ENCODE measurements at regions not wholly inside any gene's neighbourhood (a gene's known extent, or its start where the extent isn't known, plus 50 kb on each side); places are given as distances from the start of the nearest gene placed in this dataset.

DNA sequence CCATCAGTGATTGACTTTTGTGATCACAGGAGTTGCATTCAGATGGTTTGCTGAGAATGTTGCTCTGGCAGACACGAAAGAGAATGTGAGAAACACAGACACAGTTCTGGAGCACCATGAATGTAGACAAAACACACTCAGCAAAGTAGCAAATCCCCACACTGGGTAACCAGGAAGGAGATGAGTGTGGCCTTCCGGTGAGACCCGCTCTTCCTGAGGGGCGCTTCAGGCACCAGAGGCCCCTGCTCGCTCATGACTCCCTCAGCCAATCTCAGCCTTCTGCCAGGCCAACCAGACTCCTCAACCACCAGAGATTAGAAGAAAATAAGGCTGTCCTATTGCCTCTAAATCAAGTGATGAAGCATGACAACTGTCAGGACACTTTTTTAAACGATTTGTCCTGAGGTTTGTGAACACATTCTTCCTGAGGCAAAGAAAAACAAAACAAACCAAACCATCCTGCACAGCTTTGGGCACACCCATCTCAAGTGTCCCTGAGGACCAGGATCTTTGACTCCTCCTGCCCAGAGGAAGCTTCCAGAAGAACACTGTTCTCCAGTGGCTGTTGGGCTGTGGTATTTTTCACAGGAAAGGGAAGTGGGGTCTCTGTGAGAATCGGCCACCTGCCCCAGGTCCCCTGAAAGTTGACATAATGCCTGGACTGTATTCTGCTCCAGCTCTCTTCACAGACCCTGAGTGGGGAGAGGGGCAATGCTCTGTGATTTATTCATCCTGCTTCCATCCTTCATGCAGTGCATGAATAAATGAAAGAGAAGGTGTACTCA, 152.8 kb downstream of the BCL11A start:
- H3K27me3 Mint-ChIP-seq, result no peaks in the 10 kb centered on the region
- no peak overlapping the region for H3K4me3 Mint-ChIP-seq
- peaks cover 11% of the 10 kb centered on the region for H3K4me1 Mint-ChIP-seq
- ATAC-seq (no peak), DNase-seq (no peak)
- H3K36me3 Mint-ChIP-seq (ENCODE audit: low read depth), result no peaks in the 10 kb centered on the region
- H3K9me3 Mint-ChIP-seq, result no peaks in the 10 kb centered on the region
- no peak overlapping the region for H3K27ac Mint-ChIP-seq

DNA sequence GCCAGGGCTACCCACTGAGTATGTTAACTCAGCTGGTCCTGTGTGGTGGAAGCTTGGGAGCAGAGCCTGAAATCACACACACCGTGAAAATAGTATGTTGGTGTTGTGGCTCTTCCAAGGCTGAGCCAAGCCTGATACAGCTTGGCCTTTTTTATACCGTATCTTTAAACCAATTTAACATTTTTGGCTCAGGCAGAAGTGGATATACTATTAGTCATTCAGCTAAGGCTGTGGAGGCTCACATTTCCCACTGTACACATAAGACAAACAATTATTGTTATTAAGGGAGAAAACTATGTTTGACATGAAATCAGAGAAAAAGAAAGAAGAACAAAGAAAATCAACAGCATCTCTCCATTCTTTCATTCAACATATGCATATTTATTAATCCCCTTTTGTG, 159.0 kb downstream of the BCL11A start:
- Mint-ChIP-seq H3K9me3 (no peaks in the 10 kb centered on the region), H3K4me3 (no peak overlapping the region), H3K36me3 (ENCODE audit: low read depth) (no peaks in the 10 kb centered on the region), H3K4me1 (peaks cover 5% of the 10 kb centered on the region), H3K27me3 (no peaks in the 10 kb centered on the region), H3K27ac (no peak overlapping the region)
- DNase-seq (no peak), ATAC-seq (no peak)

DNA sequence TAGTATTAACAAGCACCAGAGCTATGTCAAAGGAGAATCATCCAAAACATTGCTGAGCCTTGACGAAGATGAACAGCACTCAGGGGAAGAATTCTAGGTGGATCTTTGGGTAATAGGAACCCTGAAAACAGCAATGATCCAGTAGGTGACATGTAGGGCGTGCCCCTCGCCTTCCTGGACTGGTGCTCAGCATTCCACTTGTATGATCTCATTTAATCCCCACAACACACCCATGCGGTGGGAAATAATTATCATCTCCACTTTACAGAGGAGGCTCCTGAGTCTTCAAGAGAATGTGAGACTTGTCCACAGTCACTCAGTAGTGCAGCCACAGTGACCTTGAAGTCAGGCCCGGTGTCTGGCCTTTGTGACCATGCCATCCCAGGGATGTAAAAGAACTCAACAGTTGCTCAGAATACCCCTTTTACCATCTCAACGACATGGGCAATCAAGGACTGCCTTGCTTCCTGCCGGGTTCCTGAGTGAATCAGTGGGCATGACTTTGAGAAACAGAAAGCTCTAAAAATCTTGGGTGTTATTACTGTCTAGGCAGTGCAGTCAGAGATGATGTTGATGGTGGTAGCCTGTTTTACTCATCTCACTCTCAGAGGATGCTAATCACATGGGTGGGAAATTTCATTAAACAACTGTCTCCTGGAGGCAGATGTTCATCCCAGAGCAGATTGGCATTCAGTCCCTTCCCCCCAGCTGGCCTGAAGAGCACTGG, 161.6 kb downstream of the BCL11A start:
- Mint-ChIP-seq H3K27ac (peak overlapping the region; percentile 14), H3K4me1 (peaks cover 5% of the 10 kb centered on the region), H3K36me3 (ENCODE audit: low read depth) (no peaks in the 10 kb centered on the region), H3K27me3 (no peaks in the 10 kb centered on the region), H3K4me3 (no peak overlapping the region), H3K9me3 (no peaks in the 10 kb centered on the region)
- ATAC-seq (no peak), DNase-seq (no peak)

DNA sequence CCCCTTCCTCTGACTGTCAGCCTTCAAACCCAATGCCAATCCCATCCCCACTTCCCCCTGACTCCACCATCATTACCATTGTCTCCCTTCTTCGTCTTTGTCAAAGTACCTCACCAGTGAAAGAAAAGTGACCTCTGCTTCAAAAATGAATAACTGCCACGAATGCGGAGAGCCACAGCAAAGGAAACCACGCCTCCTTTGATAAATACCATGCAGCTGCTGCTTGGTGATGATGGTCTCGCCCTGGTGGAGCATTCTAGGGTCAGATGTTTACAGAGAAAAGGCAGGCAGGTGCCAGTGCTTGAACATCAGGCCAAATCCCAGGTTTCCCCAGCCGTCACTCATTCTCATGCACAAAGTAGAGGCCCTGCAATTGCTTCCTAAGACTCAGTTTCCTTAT, 162.2 kb downstream of the BCL11A start:
- Mint-ChIP-seq H3K27ac (no peak overlapping the region), H3K27me3 (no peaks in the 10 kb centered on the region), H3K9me3 (no peaks in the 10 kb centered on the region), H3K36me3 (ENCODE audit: low read depth) (no peaks in the 10 kb centered on the region), H3K4me1 (peaks cover 5% of the 10 kb centered on the region), H3K4me3 (no peak overlapping the region)
- ATAC-seq (no peak), DNase-seq (no peak)

DNA sequence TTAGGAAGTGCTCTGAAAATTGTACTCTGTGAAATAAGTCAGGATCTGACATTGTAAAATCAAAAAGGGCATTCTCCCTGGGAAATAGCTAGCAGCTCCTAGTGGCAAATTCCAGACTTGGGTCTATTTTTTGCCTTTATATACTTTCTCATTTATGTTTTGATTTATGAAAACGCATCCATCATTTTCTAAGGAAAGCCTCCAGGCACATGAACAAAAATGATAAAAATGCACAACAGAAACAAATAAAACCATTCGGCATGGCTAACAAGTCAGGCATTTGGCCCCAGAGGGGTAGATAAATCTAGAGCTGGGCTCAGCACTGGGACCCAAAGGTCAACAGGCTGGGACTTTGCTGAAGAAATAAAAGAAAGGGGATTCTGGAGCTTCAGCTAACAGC, 167.0 kb downstream of the BCL11A start:
- H3K27me3 Mint-ChIP-seq, result no peaks in the 10 kb centered on the region
- peaks cover 4% of the 10 kb centered on the region for H3K4me1 Mint-ChIP-seq

DNA sequence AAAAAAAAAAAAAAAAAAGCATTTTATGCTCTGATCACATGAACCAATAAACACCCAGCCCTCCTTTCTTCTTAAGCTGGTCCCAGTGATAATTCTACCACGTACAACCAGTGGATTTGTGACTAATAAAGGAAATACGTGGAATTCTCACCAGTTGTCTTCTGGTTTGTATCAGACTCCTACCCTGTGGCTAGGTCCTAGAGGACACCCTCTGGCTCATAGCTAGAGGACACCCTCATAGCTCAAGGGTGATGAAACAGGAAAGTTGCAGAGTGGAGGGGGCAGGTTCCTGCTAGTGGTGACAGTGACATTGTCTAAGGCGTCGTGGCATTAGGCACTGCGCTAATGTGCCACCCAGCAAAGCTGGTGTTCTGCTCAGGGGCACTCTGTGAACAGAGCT, 167.8 kb downstream of the BCL11A start:
- ATAC-seq (no peak), DNase-seq (no peak)
- Mint-ChIP-seq H3K27me3 (no peaks in the 10 kb centered on the region), H3K27ac (no peak overlapping the region), H3K4me1 (no peaks in the 10 kb centered on the region), H3K9me3 (no peaks in the 10 kb centered on the region), H3K36me3 (ENCODE audit: low read depth) (no peaks in the 10 kb centered on the region), H3K4me3 (no peak overlapping the region)

More for the DNA sequence above, 167.0 kb downstream of the BCL11A start:
- H3K4me3 Mint-ChIP-seq, result no peak overlapping the region
- no peaks in the 10 kb centered on the region for H3K36me3 Mint-ChIP-seq (ENCODE audit: low read depth)
- H3K9me3 Mint-ChIP-seq, result no peaks in the 10 kb centered on the region
- DNase-seq (no peak), ATAC-seq (no peak)
- no peak overlapping the region for H3K27ac Mint-ChIP-seq

DNA sequence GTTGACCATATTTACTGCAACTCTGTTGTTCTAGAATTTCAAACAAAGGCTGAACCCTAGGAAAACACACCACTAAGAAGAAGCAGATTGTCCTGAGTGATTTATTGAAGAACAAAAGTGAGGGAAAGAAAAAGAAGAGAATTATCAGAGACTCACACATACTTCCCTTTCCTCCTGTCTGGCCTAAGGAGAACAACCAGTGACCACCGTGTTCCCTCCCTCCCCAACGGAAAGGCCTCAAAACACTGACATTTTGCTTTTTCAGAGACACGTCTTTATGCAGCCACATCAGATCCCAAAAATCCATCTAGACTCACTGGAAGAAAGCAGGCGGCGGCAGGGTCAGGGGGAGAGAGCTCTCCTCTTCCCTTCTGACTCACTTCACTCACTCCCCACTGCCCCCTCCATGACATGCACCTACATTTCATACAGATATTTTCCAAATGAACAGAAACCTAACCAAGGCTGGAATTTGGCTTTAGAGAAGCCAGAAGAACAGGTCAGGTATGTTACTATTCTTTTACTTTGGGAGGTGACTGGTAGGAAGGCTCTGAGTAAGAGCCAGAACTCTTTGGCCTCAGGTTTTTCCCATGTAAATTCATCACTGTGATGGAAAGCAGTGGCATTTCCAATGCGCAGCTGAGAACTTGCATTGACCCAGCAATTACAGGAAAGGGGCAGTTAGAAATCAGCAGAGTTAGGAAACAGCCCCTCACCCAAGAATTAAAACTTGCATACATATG, 169.9 kb downstream of the BCL11A start:
- no peak overlapping the region for H3K27ac Mint-ChIP-seq
- peaks cover 3% of the 10 kb centered on the region for H3K4me1 Mint-ChIP-seq
- H3K4me3 Mint-ChIP-seq, result no peak overlapping the region
- ATAC-seq, result no peak
- H3K9me3 Mint-ChIP-seq, result no peaks in the 10 kb centered on the region
- no peak for DNase-seq
- no peaks in the 10 kb centered on the region for H3K36me3 Mint-ChIP-seq (ENCODE audit: low read depth)
- no peaks in the 10 kb centered on the region for H3K27me3 Mint-ChIP-seq

DNA sequence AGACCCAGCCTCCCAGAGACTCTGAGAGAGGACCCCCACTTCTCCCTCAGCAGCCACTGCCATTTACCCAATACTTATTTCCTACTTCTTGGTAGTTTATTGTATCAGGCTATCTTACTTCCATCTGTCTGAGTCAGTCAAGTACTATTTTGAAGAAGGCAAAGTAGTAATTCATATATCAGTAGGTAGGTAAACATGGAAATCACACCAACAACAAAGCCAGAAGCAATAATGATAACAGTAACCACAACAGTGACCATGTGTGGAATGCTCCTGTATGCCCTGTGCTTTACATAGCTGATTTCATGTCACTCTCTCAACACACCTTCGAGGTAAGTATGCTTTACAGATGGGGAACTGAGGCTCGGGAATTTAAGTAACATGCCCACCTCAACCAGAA, 173.0 kb downstream of the BCL11A start:
- H3K9me3 Mint-ChIP-seq, result no peaks in the 10 kb centered on the region
- DNase-seq (no peak), ATAC-seq (no peak)
- H3K36me3 Mint-ChIP-seq (ENCODE audit: low read depth), result no peaks in the 10 kb centered on the region
- no peak overlapping the region for H3K4me3 Mint-ChIP-seq
- peaks cover 3% of the 10 kb centered on the region for H3K4me1 Mint-ChIP-seq
- H3K27me3 Mint-ChIP-seq, result no peaks in the 10 kb centered on the region
- no peak overlapping the region for H3K27ac Mint-ChIP-seq

DNA sequence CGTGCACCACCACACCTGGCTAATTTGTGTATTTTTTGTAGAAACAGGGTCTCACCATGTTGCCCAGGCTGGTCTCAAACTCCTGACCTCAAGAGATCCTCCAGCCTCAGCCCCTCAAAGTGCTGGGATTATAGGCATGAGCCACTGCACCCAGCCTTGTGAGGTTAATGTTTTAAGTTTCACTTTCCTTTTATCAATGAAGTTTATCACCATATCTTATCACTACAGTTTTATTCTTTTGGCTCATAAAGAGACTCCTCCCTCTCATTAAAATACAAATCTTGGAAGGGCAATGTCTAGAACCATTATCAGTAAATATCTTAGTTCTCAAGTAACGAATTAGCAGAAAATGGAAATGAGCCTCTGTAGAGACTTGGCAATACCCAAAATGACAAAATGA, 173.8 kb downstream of the BCL11A start:
- Mint-ChIP-seq H3K4me1 (peaks cover 3% of the 10 kb centered on the region), H3K9me3 (no peaks in the 10 kb centered on the region), H3K27me3 (no peaks in the 10 kb centered on the region), H3K27ac (no peak overlapping the region), H3K36me3 (ENCODE audit: low read depth) (no peaks in the 10 kb centered on the region), H3K4me3 (no peak overlapping the region)
- ATAC-seq, result no peak
- no peak for DNase-seq

DNA sequence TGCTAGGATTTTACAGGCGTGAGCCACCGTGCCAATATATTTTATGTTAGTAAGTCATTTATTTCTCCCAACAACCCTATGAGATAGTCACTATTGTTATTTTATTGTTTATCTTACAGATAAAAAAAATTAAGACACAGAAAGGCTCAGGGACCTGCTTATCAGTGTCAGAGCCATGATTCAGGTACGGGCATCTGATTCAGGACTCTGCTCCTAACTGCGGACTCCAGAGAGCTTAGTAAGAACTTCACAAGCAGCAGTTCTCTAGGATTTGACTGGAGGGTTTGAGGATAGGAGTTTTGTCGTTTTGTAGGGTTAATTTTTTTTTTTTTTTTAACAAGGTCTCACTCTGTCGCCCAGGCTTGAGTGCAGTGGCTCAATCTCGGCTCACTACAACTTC, 174.2 kb downstream of the BCL11A start:
- Mint-ChIP-seq H3K36me3 (ENCODE audit: low read depth) (no peaks in the 10 kb centered on the region), H3K27me3 (no peaks in the 10 kb centered on the region), H3K4me3 (no peak overlapping the region), H3K27ac (no peak overlapping the region), H3K9me3 (no peaks in the 10 kb centered on the region), H3K4me1 (peaks cover 3% of the 10 kb centered on the region)
- ATAC-seq (no peak), DNase-seq (no peak)

DNA sequence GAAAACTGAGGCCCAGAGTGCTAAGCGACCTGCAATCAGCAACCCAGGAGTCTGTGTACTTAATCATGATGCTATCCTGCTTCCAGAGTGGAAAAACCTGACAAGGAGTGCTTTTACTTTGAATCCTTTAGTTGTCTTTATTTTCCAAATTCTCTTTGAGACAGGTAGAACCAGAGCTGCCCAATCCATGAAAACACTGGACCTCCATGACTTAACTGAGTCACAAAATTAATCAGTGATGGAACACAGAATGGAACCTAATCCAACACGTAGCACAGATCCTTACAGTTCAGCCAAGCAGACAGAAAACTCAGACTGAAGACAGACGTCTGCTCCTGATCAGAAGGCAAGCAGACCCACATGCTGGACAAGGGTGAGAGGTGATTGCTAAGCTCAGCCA, 175.6 kb downstream of the BCL11A start:
- Mint-ChIP-seq H3K36me3 (ENCODE audit: low read depth) (no peaks in the 10 kb centered on the region), H3K4me3 (no peak overlapping the region), H3K4me1 (peaks cover 3% of the 10 kb centered on the region), H3K9me3 (no peaks in the 10 kb centered on the region), H3K27me3 (no peaks in the 10 kb centered on the region), H3K27ac (no peak overlapping the region)
- DNase-seq (no peak), ATAC-seq (no peak)

DNA sequence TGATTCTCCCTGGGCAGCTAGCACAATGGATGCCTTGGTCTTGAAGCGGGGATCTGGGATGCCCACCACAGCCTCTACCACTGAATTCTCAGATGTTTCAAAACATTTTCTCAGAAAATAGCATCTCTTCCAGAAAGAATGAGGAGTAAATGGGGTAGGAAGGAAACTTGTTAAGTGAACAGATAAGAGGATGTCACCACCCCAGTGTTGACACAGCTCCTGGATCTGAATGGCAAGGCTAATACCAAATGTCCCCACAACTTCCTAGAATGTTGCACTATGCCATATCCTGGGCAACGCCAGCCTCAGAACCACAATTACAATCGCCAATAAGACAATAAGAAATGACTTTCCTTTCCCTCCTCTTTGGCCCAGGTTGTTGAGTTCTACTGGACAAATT, 177.2 kb downstream of the BCL11A start:
- H3K27me3 Mint-ChIP-seq, result no peaks in the 10 kb centered on the region
- no peak for ATAC-seq
- H3K4me1 Mint-ChIP-seq, result peaks cover 3% of the 10 kb centered on the region
- DNase-seq, result no peak
- H3K4me3 Mint-ChIP-seq, result no peak overlapping the region
- no peak overlapping the region for H3K27ac Mint-ChIP-seq
- H3K9me3 Mint-ChIP-seq, result no peaks in the 10 kb centered on the region
- H3K36me3 Mint-ChIP-seq (ENCODE audit: low read depth), result no peaks in the 10 kb centered on the region

DNA sequence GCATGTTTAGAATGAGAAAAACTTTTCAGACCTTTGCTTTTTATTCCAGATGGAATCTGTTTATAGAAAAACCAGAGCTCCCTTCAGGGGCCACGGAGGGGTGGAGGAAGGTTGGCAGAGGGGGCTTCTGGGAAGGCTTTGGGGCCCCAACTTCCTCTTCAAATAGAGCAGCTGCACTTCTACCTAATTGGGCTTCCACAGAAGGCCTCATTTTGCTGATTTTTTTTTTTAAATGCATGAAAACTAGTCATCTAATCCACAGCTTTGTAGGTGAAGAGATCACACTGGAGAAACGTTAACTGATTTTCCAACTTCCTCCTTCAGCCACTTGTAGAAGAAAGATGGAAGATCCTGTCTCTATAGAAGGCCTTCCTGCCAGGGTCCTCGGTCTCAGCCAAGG, 181.8 kb downstream of the BCL11A start:
- ATAC-seq (no peak), DNase-seq (no peak)
- Mint-ChIP-seq H3K4me1 (peaks cover 6% of the 10 kb centered on the region), H3K9me3 (no peaks in the 10 kb centered on the region), H3K4me3 (no peak overlapping the region), H3K27ac (no peak overlapping the region), H3K27me3 (no peaks in the 10 kb centered on the region), H3K36me3 (ENCODE audit: low read depth) (no peaks in the 10 kb centered on the region)

DNA sequence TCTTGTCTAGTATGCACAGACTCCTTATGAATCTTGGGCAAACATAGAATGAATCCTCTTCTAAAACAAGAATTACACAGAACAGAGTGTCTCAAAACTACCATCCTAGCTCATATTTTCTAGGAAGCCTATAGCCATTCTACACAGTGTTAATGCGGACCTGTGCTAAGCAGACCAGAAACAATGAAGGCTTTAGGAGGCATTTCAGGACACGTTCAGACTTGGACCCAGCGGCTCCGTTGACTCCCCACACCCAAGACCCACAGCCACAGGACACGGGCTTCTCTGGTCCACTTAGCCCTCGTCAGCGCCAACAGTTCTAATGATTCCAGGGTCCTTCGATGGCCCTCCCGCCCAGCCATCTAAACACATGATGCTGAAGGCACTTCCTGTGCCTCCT, 182.2 kb downstream of the BCL11A start:
- DNase-seq (no peak), ATAC-seq (no peak)
- no peaks in the 10 kb centered on the region for H3K36me3 Mint-ChIP-seq (ENCODE audit: low read depth)
- no peaks in the 10 kb centered on the region for H3K27me3 Mint-ChIP-seq
- H3K9me3 Mint-ChIP-seq, result no peaks in the 10 kb centered on the region
- no peak overlapping the region for H3K4me3 Mint-ChIP-seq
- H3K4me1 Mint-ChIP-seq, result peaks cover 7% of the 10 kb centered on the region
- H3K27ac Mint-ChIP-seq, result no peak overlapping the region

DNA sequence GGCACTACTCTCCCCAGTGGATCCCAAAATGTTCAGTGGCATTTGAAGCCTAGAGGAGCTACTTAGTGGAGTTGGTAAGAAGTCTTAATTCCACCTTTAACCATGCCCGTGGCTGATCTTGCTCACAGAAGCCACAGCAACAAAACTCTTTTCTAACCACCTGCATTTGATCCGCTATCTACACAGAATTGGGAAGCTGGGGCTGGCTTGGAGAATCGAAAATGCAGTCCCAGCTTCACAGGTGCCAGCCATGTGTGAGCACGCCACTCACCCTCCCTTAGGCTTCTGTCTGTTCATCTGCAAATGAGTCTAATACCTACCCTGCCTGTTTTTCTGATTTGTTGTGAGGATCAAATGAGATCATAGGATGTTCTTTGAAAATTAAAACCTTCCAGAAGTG, 182.6 kb downstream of the BCL11A start:
- no peak overlapping the region for H3K27ac Mint-ChIP-seq
- no peaks in the 10 kb centered on the region for H3K36me3 Mint-ChIP-seq (ENCODE audit: low read depth)
- H3K9me3 Mint-ChIP-seq, result no peaks in the 10 kb centered on the region
- H3K4me3 Mint-ChIP-seq, result no peak overlapping the region
- H3K4me1 Mint-ChIP-seq, result peaks cover 8% of the 10 kb centered on the region
- no peaks in the 10 kb centered on the region for H3K27me3 Mint-ChIP-seq
- DNase-seq (no peak), ATAC-seq (no peak)

Data from activated naive CD8-positive, alpha-beta T cell treated with anti-CD3 and anti-CD28 coated beads, Interleukin-2, amount 50 U/mL, for 24 hours (primary cell).